Stomach (tissue), 4 donors: ENCODE measurements at regions not wholly inside any gene's neighbourhood (a gene's known extent, or its start where the extent isn't known, plus 50 kb on each side); places are given as distances from the start of the nearest gene placed in this dataset.

Source experiments
- POLR2A ChIP-seq, 4 donors: fragments of 450-650 bp; IDR thresholded peaks; one replicate each; pipeline ENCODE4 v1.6.1; 2016; ENCODE audit warnings: antibody characterized with exemption in 4 of 4, control low read depth in 2 of 4, mild to moderate bottlenecking in 1 of 4, moderate library complexity in 1 of 4
- POLR2AphosphoS5 ChIP-seq, 3 donors: sonication (generic); formaldehyde crosslinking; IDR thresholded peaks; one replicate each; pipeline ENCODE4 v1.6.1; 2016; ENCODE audit warnings: antibody characterized with exemption in 3 of 3
- TF ChIP-seq, protein P1 (sequence below), 7 experiments: fragments of 450-650 bp in 4 of 7; fragments of 200-600 bp in 3 of 7; sonication (generic) in 3 of 7; IDR thresholded peaks; one replicate each; pipeline ENCODE4 v1.5.1; 2016 to 2019; ENCODE audit warnings: antibody characterized with exemption in 7 of 7, control low read depth in 2 of 7, mild to moderate bottlenecking in 1 of 7

DNA sequence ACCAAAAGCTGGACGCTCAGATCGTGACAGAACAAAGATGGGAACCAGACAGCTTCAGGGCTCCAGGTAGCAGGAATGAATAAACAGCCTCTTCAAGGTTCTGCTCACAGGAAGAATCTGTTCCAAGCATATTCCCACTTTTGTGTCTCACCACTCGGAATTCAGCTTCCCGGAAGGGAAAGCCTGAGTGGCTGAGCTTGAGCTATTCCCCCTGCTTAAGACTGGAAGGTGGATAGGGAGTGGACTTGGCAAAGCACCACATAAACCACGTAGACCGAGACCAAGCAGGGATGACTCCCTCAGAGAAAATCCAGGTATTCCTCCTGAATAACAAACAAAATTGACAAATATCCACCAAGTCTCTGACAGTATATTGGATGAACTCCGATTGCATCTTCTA, 180.2 kb upstream of the NR2F2 start:
- TF ChIP-seq, protein P1, sequence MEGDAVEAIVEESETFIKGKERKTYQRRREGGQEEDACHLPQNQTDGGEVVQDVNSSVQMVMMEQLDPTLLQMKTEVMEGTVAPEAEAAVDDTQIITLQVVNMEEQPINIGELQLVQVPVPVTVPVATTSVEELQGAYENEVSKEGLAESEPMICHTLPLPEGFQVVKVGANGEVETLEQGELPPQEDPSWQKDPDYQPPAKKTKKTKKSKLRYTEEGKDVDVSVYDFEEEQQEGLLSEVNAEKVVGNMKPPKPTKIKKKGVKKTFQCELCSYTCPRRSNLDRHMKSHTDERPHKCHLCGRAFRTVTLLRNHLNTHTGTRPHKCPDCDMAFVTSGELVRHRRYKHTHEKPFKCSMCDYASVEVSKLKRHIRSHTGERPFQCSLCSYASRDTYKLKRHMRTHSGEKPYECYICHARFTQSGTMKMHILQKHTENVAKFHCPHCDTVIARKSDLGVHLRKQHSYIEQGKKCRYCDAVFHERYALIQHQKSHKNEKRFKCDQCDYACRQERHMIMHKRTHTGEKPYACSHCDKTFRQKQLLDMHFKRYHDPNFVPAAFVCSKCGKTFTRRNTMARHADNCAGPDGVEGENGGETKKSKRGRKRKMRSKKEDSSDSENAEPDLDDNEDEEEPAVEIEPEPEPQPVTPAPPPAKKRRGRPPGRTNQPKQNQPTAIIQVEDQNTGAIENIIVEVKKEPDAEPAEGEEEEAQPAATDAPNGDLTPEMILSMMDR (IDR thresholded peaks at IDR 0.05), result no peak
- TF ChIP-seq POLR2AphosphoS5 (IDR thresholded peaks at IDR 0.05), result no peak
- no peak for TF ChIP-seq POLR2A (IDR thresholded peaks at IDR 0.05)
